Bronchial epithelial cell (primary cell): ENCODE measurements at regions not wholly inside any gene's neighbourhood (a gene's known extent, or its start where the extent isn't known, plus 50 kb on each side); places are given as distances from the start of the nearest gene placed in this dataset.

ENCODE experiments used
- DNase-seq: peaks from one replicate; pipeline ENCODE4 v3.0.0-alpha.2; 2010; ENCODE audit warnings: low read depth
- FAIRE-seq: peaks from 2 replicates; lab custom pipeline; 2011; peaks lifted over from hg19 to GRCh38; lab: Jason Lieb, UNC
- H3K27me3 ChIP-seq: 2 replicates; pipeline ENCODE4 v1.5.1; 2011; ENCODE audit warnings: low read length; ENCODE audit not compliant: control insufficient read depth, insufficient read depth
- H3K36me3 ChIP-seq: 2 replicates; pipeline ENCODE4 v1.5.1; 2011; ENCODE audit warnings: low read length; ENCODE audit not compliant: control insufficient read depth, insufficient read depth
- H3K4me3 ChIP-seq: 2 replicates; pipeline ENCODE4 v1.5.1; 2011; ENCODE audit warnings: mild to moderate bottlenecking, low read depth, low read length, control low read depth
- CTCF ChIP-seq: IDR thresholded peaks from 2 replicates; pipeline ENCODE4 v1.5.1; 2011; ENCODE audit warnings: mild to moderate bottlenecking, moderate library complexity, low read length, control low read depth, inconsistent platforms; ENCODE audit not compliant: insufficient read depth, severe bottlenecking

GRCh38 chr5:143506836-143507552 lies 103.5 kb upstream of the NR3C1 start:
- H3K36me3 ChIP-seq, result no peaks in the 10 kb centered on the region
- no peak overlapping the region for H3K4me3 ChIP-seq
- no peak for TF ChIP-seq CTCF
- no peaks in the 10 kb centered on the region for H3K27me3 ChIP-seq
- FAIRE-seq (peak; percentile 98), DNase-seq (peak; percentile 98)

GRCh38 chr5:143505934-143506333 lies 102.4 kb upstream of the NR3C1 start:
- no peak overlapping the region for H3K4me3 ChIP-seq
- FAIRE-seq (no peak), DNase-seq (no peak)
- TF ChIP-seq CTCF, result no peak
- no peaks in the 10 kb centered on the region for H3K27me3 ChIP-seq
- no peaks in the 10 kb centered on the region for H3K36me3 ChIP-seq

GRCh38 chr5:143505354-143505753 lies 101.9 kb upstream of the NR3C1 start:
- TF ChIP-seq CTCF, result no peak
- H3K27me3 ChIP-seq, result no peaks in the 10 kb centered on the region
- FAIRE-seq (no peak), DNase-seq (no peak)
- H3K4me3 ChIP-seq, result no peak overlapping the region
- H3K36me3 ChIP-seq, result no peaks in the 10 kb centered on the region

- no peak overlapping the region for H3K4me3 ChIP-seq
- no peak for DNase-seq
- TF ChIP-seq CTCF, result no peak
- no peaks in the 10 kb centered on the region for H3K27me3 ChIP-seq
- H3K36me3 ChIP-seq, result no peaks in the 10 kb centered on the region
- no peak for FAIRE-seq
These were observed 98.0 kb upstream of the NR3C1 start for GRCh38 chr5:143501310-143502044.

- Histone ChIP-seq H3K36me3 (no peaks in the 10 kb centered on the region), H3K4me3 (no peak overlapping the region), H3K27me3 (no peaks in the 10 kb centered on the region)
- FAIRE-seq (no peak), DNase-seq (no peak)
- TF ChIP-seq CTCF, result no peak
These were observed 96.1 kb upstream of the NR3C1 start for GRCh38 chr5:143499480-143500114.
